CD4-positive, alpha-beta T cell (primary cell): ENCODE measurements at regions not wholly inside any gene's neighbourhood (a gene's known extent, or its start where the extent isn't known, plus 50 kb on each side); places are given as distances from the start of the nearest gene placed in this dataset.

Source experiments
- ATAC-seq: fragments of 200-7000 bp; cut with Tn5 transposase; one replicate; pipeline ENCODE4 v1.10.0; 2022; ENCODE audit warnings: mild to moderate bottlenecking; ENCODE audit not compliant: poor library complexity
- CTCF ChIA-PET: fragments of 350-600 bp; sonication (Branson Sonifier 250); formaldehyde crosslinking; loops from one replicate; lab custom pipeline; 2021; ENCODE audit warnings: antibody characterized with exemption, inconsistent platforms; lab: Charles Lee
- POLR2A ChIA-PET: fragments of 350-600 bp; sonication (Branson Sonifier 250); formaldehyde crosslinking; loops from one replicate; lab custom pipeline; 2021; ENCODE audit warnings: antibody characterized with exemption, inconsistent platforms; lab: Charles Lee
- DNase-seq, 14 experiments: peaks; one replicate each; pipeline ENCODE4 v3.0.0-alpha.2; 2013 to 2020; ENCODE audit warnings: mixed read lengths in 2 of 14
- H3K27ac ChIP-seq, 2 donors: one replicate each; pipeline versions ENCODE4 v1.5.1 to v1.7.0; 2013; ENCODE audit warnings: low read length in 2 of 2, low read depth in 1 of 2, mild to moderate bottlenecking in 1 of 2
- H3K27me3 ChIP-seq, 2 experiments: 1 replicate in 1 of 2; 2 replicates in 1 of 2; pipeline versions ENCODE4 v1.6.1 to v1.7.0; 2013; ENCODE audit warnings: low read length in 2 of 2, control low read depth in 1 of 2, mild to moderate bottlenecking in 1 of 2, moderate library complexity in 1 of 2; ENCODE audit not compliant: insufficient read depth in 2 of 2, control insufficient read depth in 1 of 2
- H3K36me3 ChIP-seq: one replicate; pipeline ENCODE4 v1.6.1; 2013; ENCODE audit warnings: low read length, control low read depth; ENCODE audit not compliant: insufficient read depth
- H3K4me1 ChIP-seq: one replicate; pipeline ENCODE4 v1.6.1; 2013; ENCODE audit warnings: low read length, control low read depth; ENCODE audit not compliant: insufficient read depth
- H3K4me3 ChIP-seq: one replicate; pipeline ENCODE4 v1.5.1; 2013; ENCODE audit warnings: mild to moderate bottlenecking, low read length, moderate library complexity
- H3K9me3 ChIP-seq, 2 experiments: 1 replicate in 1 of 2; 2 replicates in 1 of 2; pipeline versions ENCODE4 v1.6.1 to v1.7.0; 2013; ENCODE audit warnings: low read length in 2 of 2, mild to moderate bottlenecking in 2 of 2, control low read depth in 1 of 2, moderate library complexity in 1 of 2; ENCODE audit not compliant: control insufficient read depth in 1 of 2, insufficient read depth in 1 of 2
- H3K27ac Mint-ChIP-seq: one replicate; pipeline ENCODE4 v1.8.0; 2020; ENCODE audit warnings: mixed read lengths
- H3K27me3 Mint-ChIP-seq: one replicate; pipeline ENCODE4 v1.8.0; 2021; ENCODE audit warnings: mixed read lengths
- H3K36me3 Mint-ChIP-seq: one replicate; pipeline ENCODE4 v1.8.0; 2021; ENCODE audit warnings: low read depth, mixed read lengths
- H3K4me1 Mint-ChIP-seq: one replicate; pipeline ENCODE4 v1.8.0; 2021; ENCODE audit warnings: low read depth, mixed read lengths
- H3K4me3 Mint-ChIP-seq: one replicate; pipeline ENCODE4 v1.8.0; 2020; ENCODE audit warnings: mild to moderate bottlenecking, mixed read lengths
- H3K9me3 Mint-ChIP-seq: one replicate; pipeline ENCODE4 v1.8.0; 2020; ENCODE audit warnings: mixed read lengths
- CTCF ChIP-seq: fragments of 200-600 bp; IDR thresholded peaks from one replicate; pipeline ENCODE4 v1.8.0; 2022; ENCODE audit warnings: antibody characterized with exemption, mild to moderate bottlenecking
- intact Hi-C, 2 experiments: fragments of 100-400 bp; cut with DNase I in 1 of 2; cut with micrococcal nuclease in 1 of 2; formaldehyde crosslinking; loops; one replicate each; pipeline versions ENCODE4 v1.15.1 to v1.9.0; 2023 to 2025; cut with DNase I, micrococcal nuclease

GRCh38 chrX:112545051-112545450 is 134.7 kb downstream of the LHFPL1 start:
- ATAC-seq: no peak
- Mint-ChIP-seq H3K27ac (no peak overlapping the region), H3K9me3 (no peaks in the 10 kb centered on the region), H3K27me3 (no peaks in the 10 kb centered on the region), H3K36me3 (no peaks in the 10 kb centered on the region), H3K4me1 (no peaks in the 10 kb centered on the region), H3K4me3 (no peak overlapping the region)
- Histone ChIP-seq H3K36me3 (no peaks in the 10 kb centered on the region), H3K4me1 (no peaks in the 10 kb centered on the region), H3K4me3 (no peak overlapping the region), H3K27me3 (no peaks in the 10 kb centered on the region), H3K9me3 (no peaks in the 10 kb centered on the region), H3K27ac (no peak overlapping the region)
- DNase-seq: no peak
- TF ChIP-seq CTCF: no peak
- ChIA-PET CTCF (no interaction called here), POLR2A (no interaction called here)
- intact Hi-C loops: no loop called here

- Histone ChIP-seq H3K4me1 (no peaks in the 10 kb centered on the region), H3K27ac (no peak overlapping the region), H3K9me3 (no peaks in the 10 kb centered on the region), H3K36me3 (no peaks in the 10 kb centered on the region), H3K27me3 (no peaks in the 10 kb centered on the region), H3K4me3 (no peak overlapping the region)
- no peak overlapping the region for H3K4me3 Mint-ChIP-seq
- no peak for DNase-seq
- H3K36me3 Mint-ChIP-seq: no peaks in the 10 kb centered on the region
- CTCF ChIA-PET: no interaction called here
- no peaks in the 10 kb centered on the region for H3K9me3 Mint-ChIP-seq
- TF ChIP-seq CTCF: no peak
- no peaks in the 10 kb centered on the region for H3K4me1 Mint-ChIP-seq
- H3K27ac Mint-ChIP-seq: no peak overlapping the region
- POLR2A ChIA-PET: no interaction called here
- intact Hi-C loops: no loop called here
- H3K27me3 Mint-ChIP-seq: no peaks in the 10 kb centered on the region
- ATAC-seq: no peak
Measured at GRCh38 chrX:112536544-112536943, 143.2 kb downstream of the LHFPL1 start.

GRCh38 chrX:112527903-112528302 is 151.8 kb downstream of the LHFPL1 start:
- H3K9me3 Mint-ChIP-seq: no peaks in the 10 kb centered on the region
- no peak overlapping the region for H3K27ac Mint-ChIP-seq
- no peaks in the 10 kb centered on the region for H3K4me1 Mint-ChIP-seq
- Histone ChIP-seq H3K27me3 (no peaks in the 10 kb centered on the region), H3K9me3 (no peaks in the 10 kb centered on the region), H3K27ac (no peak overlapping the region), H3K4me3 (no peak overlapping the region), H3K36me3 (no peaks in the 10 kb centered on the region), H3K4me1 (no peaks in the 10 kb centered on the region)
- ChIA-PET CTCF (no interaction called here), POLR2A (no interaction called here)
- H3K27me3 Mint-ChIP-seq: no peaks in the 10 kb centered on the region
- intact Hi-C loops: no loop called here
- H3K4me3 Mint-ChIP-seq: no peak overlapping the region
- TF ChIP-seq CTCF: no peak
- ATAC-seq (no peak), DNase-seq (no peak)
- no peaks in the 10 kb centered on the region for H3K36me3 Mint-ChIP-seq
